ENCODE measurements at regions not wholly inside any gene's neighbourhood (a gene's known extent, or its start where the extent isn't known, plus 50 kb on each side); places are given as distances from the start of the nearest gene placed in this dataset.

DNA sequence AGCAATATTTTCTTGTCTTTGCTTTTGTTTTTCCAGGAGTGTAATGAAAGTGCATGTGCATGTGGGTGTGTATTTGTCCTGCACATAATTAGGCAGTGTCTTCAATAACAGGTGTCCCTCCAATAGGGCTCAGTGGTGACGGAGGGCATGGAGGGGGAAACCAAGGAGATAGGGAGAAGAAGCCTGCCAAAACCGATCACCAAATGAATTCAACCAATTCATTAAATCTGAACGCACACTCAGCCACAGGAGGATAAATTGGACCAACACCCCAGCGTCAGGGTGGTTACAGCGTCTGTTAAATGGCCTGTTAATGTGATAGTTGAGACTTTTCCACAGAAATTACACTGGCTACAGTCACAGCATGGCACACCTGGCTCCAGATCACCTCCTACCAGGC, 527.6 kb downstream of the CD83 start:
- no peak overlapping the region for H3K4me3 Mint-ChIP-seq
- no peak for ATAC-seq
- no peaks in the 10 kb centered on the region for H3K27me3 Mint-ChIP-seq
- H3K9me3 Mint-ChIP-seq, result peaks cover 6 to 8% of the 10 kb centered on the region in 2 donors
- no peak overlapping the region for H3K27ac Mint-ChIP-seq
- H3K4me1 Mint-ChIP-seq, result peaks cover 6% of the 10 kb centered on the region
- no peak for DNase-seq

DNA sequence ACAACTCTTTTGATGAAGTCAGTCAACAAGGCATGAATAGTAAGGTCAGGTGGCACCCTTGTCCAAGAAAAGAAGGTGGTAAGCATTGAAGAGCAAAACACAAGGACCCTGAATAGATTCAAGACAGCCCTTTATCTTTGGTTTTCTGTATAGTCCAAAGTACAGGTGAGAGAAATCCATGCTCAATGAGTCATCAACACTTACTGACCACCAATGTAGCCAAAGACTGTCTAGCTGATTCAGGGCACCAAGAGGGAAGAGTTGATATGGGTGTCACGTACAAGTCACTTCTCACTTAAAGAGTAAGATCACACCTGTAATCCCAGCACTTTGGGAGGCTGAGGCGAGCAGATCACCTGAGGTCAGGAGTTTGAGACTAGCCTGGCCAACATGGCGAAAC, 528.3 kb downstream of the CD83 start:
- Mint-ChIP-seq H3K27ac (no peak overlapping the region), H3K4me1 (no peaks in the 10 kb centered on the region), H3K27me3 (no peaks in the 10 kb centered on the region), H3K9me3 (peaks cover 6 to 8% of the 10 kb centered on the region in 2 donors), H3K4me3 (no peak overlapping the region)
- DNase-seq (no peak), ATAC-seq (no peak)

DNA sequence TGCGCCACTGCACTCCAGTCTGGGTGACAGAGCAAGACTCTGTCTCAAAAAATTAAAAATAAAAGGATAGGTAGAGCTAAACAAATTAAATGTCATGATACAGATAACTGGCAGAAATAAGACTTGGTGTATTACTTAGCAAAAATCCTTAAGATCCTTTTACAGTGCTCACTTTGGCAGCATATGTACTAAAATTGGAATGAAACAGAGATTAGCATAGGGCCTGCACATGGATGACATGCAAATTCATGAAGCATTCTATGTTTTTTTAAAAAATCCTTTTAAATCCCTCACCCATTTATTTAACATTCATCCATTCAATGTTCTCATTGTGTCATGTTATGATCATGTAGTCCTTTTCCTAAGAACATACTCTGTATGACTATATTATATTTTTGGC, 528.8 kb downstream of the CD83 start:
- H3K27ac Mint-ChIP-seq, result no peak overlapping the region
- H3K4me3 Mint-ChIP-seq, result no peak overlapping the region
- no peak for DNase-seq
- peaks cover 6 to 8% of the 10 kb centered on the region in 2 donors for H3K9me3 Mint-ChIP-seq
- ATAC-seq, result no peak
- H3K27me3 Mint-ChIP-seq, result no peaks in the 10 kb centered on the region
- peaks cover 3% of the 10 kb centered on the region for H3K4me1 Mint-ChIP-seq

DNA sequence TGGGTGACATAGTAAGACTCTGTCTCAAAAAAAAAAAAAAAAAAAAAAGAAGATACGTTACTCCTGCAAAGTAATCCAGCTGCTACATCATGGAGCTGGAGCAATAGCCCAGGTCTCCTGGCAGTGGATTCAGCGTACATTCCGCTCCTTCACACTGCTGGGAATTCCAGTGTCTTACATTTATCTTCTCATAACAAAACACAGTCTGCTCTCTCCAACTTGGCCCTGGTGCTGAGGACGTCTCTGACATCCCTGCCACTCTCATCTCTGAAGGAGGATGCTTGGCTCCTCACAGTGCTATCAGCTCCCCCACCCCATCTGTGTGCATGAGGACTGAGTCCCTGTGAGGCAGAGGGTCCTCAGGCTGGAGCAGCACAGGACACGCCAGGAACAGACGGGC, 529.8 kb downstream of the CD83 start:
- ATAC-seq, result no peak
- no peak overlapping the region for H3K4me3 Mint-ChIP-seq
- H3K27ac Mint-ChIP-seq, result no peak overlapping the region
- DNase-seq, result no peak
- H3K9me3 Mint-ChIP-seq, result peaks cover 6 to 8% of the 10 kb centered on the region in 2 donors
- H3K4me1 Mint-ChIP-seq, result peaks cover 10% of the 10 kb centered on the region
- no peaks in the 10 kb centered on the region for H3K27me3 Mint-ChIP-seq

DNA sequence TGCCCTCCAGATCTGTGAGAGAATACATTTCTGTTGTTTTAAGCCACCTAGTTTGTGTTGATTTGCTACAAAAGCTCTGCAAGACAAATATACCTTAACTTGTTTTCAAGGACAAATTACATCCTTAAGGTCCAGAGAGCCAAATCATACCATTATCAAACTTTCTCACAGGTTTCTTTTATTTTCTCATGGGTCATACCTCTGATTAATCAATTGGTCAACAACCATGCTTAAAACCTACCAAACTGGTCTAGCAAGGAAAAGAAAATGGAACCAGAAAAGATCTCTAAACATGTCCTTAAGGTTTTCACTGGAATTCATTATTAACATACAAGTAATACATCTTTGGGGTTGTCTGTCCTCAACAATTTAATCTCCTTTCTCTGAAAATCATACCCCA, 535.0 kb downstream of the CD83 start:
- peaks cover 28% of the 10 kb centered on the region for H3K4me1 Mint-ChIP-seq
- no peak overlapping the region for H3K4me3 Mint-ChIP-seq
- ATAC-seq (no peak), DNase-seq (no peak)
- H3K9me3 Mint-ChIP-seq, result peaks cover 8 to 13% of the 10 kb centered on the region in 2 donors
- H3K27me3 Mint-ChIP-seq, result no peaks in the 10 kb centered on the region
- H3K27ac Mint-ChIP-seq, result no peak overlapping the region

DNA sequence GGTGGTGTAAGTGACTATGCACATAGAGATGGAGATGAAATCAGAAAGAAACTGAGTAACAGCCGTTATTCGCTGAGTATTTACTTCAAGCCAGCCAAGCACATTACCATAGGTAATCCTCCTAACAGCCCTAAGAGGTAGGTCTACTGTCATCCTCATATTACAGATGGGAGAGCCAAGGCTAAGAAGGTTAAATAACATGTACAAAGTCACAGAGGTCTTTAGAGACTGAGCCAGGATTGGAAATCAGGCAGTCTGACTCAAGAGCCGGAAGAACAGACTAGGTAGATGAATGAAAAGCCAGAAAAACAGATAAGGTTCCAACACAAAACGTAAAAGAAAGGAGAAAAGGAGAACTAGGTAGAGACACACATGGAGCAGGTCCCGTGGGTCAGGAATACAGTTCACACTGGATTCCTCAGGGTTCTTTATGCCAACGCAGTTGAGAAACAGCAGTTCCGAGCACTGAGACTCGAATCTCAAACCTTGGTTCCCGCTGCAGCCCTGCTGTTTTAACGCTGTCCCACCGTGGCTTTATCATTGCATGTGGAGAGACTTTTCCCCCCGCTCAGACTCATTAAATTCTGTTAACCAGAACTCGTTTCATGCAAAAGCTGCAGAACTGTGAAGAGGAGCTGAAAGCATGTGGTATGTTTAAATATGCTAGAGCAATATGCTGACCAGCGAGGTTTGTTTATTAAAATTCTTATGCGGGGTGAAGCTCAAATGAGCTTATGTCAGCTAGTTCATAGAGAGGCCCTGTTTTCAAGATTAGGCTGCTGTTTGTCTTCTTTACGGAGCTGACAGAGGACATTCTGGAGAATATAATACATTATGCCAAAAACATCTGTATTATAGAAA, 537.9 kb downstream of the CD83 start:
- peaks cover 39% of the 10 kb centered on the region for H3K4me1 Mint-ChIP-seq
- H3K27me3 Mint-ChIP-seq, result no peaks in the 10 kb centered on the region
- no peak overlapping the region for H3K27ac Mint-ChIP-seq
- ATAC-seq (no peak), DNase-seq (no peak)
- H3K9me3 Mint-ChIP-seq, result peaks cover 0 to 8% of the 10 kb centered on the region in 2 donors
- no peak overlapping the region for H3K4me3 Mint-ChIP-seq

DNA sequence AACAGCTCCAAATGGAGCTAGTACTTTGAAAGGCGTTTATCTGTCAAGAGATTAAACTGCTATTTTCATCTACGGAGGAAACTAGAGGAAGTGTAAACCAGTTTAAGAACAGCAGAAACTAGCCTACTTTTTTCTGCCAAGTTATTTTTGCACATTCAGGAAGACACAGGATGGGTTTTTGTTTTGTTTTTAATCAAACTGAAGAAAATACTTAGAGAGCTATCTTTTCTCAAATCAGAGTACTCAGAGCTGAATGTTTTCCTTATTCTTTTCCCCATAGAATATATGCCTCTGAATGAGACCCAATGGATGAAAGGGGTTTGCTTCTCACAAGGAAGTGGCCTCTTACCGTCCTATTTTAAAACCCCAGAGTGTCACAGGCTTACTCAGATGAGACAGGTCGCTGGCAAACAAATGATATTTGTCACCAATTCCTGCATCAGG, 538.5 kb downstream of the CD83 start:
- Mint-ChIP-seq H3K27me3 (no peaks in the 10 kb centered on the region), H3K27ac (no peak overlapping the region), H3K4me1 (peaks cover 39% of the 10 kb centered on the region), H3K9me3 (peaks cover 0 to 8% of the 10 kb centered on the region in 2 donors), H3K4me3 (no peak overlapping the region)
- no peak for DNase-seq
- ATAC-seq, result peak; percentile 67

DNA sequence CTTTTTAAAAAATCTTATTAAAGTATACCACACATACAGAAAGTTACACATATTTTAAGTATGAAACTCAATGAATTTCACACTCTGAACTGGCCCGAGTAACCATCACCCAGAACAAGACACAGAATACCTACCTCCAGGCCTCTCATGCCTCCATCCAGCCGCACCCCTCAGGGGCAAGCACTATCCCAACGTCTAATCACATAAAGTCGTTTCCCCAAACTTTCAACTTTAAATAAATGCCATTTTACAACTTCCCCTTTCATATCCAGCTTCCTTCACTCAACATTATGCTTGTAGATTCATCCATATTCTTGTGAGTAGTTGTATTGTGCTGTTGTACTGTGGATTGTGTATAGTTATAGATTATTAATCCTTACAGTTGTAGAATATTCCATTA, 539.1 kb downstream of the CD83 start:
- no peaks in the 10 kb centered on the region for H3K27me3 Mint-ChIP-seq
- H3K4me3 Mint-ChIP-seq, result no peak overlapping the region
- H3K27ac Mint-ChIP-seq, result no peak overlapping the region
- H3K4me1 Mint-ChIP-seq, result peaks cover 34% of the 10 kb centered on the region
- ATAC-seq (no peak), DNase-seq (no peak)
- peaks cover 0 to 8% of the 10 kb centered on the region in 2 donors for H3K9me3 Mint-ChIP-seq

DNA sequence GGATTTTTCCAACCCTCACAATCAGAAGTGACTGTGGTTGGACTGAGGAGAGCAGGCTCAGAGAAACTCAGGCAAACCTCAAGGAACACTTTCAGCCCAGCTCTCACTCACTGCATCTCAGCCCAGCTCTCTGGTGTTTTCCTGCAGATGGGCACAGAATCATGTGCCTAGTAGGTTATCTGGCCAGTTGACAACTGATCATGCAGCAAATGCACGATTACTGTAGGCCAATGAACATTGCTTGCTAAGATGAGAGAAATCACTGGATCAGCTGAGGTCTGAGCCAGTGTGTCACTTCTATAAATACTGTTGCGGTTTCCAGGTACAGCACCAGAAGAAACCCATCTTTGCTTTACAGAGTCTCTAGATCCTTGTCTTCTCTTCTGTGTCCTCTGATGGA, 540.5 kb downstream of the CD83 start:
- Mint-ChIP-seq H3K4me3 (no peak overlapping the region), H3K9me3 (peaks cover 0 to 8% of the 10 kb centered on the region in 2 donors), H3K27me3 (no peaks in the 10 kb centered on the region), H3K27ac (no peak overlapping the region), H3K4me1 (peaks cover 29% of the 10 kb centered on the region)
- ATAC-seq (no peak), DNase-seq (no peak)

DNA sequence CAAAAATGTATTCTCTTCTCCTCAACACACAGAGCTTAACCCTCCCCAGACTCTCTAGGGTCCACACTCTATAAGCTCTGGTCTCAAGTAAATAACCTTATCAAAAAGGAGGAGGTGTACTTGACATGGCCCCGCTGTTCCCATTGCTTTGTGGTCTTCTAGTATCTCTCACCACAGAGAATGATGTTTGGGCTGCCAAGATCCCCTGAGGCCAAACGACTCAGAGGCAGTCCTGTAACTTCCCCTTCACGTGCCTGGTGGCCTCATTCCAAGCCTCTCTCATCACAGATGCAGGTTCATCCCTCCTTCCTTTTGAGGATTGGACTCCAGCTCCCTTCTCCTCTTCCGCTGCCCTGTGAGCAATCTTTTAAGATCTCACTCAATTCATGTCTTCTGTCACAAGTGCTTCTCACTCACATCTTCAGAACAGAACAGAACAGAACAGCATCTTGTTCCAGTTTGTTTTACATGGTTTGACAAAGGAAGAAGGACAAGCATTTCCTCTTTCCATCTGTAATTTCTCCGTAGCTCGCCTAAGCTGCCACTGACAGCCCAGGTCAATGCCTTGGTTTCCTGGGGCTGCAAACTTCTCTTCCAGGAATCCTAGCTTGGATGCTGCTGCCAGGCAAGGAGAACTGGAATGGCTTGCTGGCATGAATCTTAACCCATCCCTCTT, 541.5 kb downstream of the CD83 start:
- no peaks in the 10 kb centered on the region for H3K27me3 Mint-ChIP-seq
- H3K4me1 Mint-ChIP-seq, result peaks cover 34% of the 10 kb centered on the region
- DNase-seq (no peak), ATAC-seq (peak; percentile 27)
- H3K9me3 Mint-ChIP-seq, result peaks cover 0 to 8% of the 10 kb centered on the region in 2 donors
- no peak overlapping the region for H3K4me3 Mint-ChIP-seq
- no peak overlapping the region for H3K27ac Mint-ChIP-seq

DNA sequence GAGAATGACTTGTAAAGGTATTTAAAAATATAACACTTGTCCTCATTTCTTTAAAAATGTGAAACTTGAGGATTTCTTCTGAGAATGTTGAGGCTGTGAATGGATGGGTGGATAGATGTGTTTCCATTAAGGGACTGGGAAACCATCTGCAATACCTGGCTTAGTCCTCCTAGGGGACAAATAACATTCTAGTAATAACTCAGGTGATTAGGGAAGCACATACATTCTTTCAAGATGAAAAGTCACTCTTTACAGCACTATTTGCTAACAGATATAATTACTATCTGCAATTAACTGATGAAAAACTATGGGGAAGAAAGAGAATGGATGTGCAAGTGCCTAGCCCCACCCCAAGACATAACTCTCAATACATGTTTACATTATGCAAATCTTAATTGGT, 542.3 kb downstream of the CD83 start:
- peaks cover 42% of the 10 kb centered on the region for H3K4me1 Mint-ChIP-seq
- no peak overlapping the region for H3K27ac Mint-ChIP-seq

DNA sequence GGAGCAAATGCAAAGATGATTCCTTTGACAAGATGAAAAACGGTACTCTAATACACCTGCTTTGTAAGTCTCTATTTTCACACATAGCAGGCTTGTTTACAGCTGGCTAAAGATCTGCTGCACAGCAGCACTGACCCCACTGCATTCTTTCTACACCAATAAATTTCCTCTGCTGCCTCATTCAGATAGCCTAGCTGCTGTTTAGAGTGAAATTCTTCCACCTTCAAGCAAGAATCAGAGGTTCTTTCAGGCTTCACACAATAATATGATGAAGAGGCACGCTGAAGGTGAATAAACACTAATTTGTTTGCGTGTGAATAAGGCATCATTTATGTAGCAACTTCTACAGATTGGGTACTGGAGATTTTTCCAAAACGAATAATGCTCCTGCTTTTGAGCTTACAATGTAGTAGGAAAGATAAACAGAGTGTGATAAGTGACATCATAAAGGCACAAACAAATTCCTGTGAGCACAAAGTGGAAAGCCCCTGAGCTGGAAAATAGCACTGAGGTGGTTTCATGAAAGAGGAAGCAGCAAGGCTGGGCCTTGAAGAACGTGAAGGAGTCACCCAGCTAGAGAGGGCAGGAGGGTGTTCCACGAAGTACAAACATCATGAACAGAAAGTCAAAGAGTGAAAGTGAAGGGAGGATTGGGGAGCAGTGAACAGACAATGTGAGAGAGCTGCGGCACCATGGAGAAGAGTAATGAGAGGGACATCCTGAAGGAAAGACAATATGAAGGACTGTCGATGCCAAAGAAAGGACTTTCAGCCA, 543.4 kb downstream of the CD83 start:
- peak in 1 of 2 donors; percentile 16 for DNase-seq
- peaks cover 0 to 4% of the 10 kb centered on the region in 2 donors for H3K9me3 Mint-ChIP-seq

More for the DNA sequence above, 542.3 kb downstream of the CD83 start:
- Mint-ChIP-seq H3K27me3 (no peaks in the 10 kb centered on the region), H3K9me3 (peaks cover 0 to 5% of the 10 kb centered on the region in 2 donors), H3K4me3 (no peak overlapping the region)
- ATAC-seq (no peak), DNase-seq (no peak)

DNA sequence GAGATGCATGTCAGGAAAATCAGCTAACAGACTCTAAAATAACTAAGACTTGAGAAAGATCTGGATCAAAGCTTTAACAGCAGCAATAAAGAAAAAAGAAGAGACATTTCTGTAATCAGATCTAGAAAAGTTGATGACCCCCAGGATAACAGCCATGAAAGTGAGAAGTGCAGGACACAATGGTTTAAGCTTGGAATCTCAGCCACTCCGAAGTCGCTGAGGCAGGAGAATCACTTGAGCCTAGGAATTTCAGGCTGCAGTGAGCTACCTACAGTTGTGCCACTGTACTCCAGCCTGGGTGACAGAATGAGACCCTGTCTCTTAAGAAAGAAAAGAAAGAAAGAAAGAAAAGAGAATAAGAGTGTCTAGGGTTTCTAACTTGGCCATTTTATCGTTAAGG, 544.1 kb downstream of the CD83 start:
- Mint-ChIP-seq H3K4me1 (peaks cover 41% of the 10 kb centered on the region), H3K9me3 (peaks cover 0 to 4% of the 10 kb centered on the region in 2 donors), H3K4me3 (no peak overlapping the region), H3K27ac (no peak overlapping the region), H3K27me3 (no peaks in the 10 kb centered on the region)
- DNase-seq (no peak), ATAC-seq (no peak)

More for the DNA sequence above, 543.4 kb downstream of the CD83 start:
- no peak overlapping the region for H3K4me3 Mint-ChIP-seq
- no peak overlapping the region for H3K27ac Mint-ChIP-seq
- no peaks in the 10 kb centered on the region for H3K27me3 Mint-ChIP-seq
- peak; percentile 60 for ATAC-seq
- peaks cover 44% of the 10 kb centered on the region for H3K4me1 Mint-ChIP-seq

DNA sequence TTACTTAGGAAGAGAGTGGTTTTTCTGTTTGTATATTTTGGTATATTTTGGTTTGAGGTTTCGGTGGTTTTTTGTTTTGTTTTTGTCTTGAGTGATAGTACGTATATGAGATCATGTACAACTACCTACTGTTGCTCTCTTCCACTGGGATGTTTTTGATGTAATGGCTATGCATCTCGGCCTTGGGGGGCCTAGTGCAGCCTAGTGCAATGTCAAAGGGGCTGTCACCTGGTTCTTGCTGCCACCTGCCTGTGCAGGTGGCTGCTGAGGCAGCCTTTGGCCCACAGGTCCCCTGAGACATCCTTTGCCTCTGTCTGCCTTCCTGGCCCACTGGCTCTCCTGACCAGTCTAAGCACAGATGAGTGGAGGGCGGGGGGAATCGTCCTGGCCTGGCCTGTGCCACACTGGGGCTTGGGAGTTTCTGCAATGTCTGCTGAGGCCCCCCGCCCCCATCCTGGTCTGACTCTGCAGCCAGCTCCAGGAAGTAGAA, 546.6 kb downstream of the CD83 start:
- peak overlapping the region; percentile 43 to 53 for H3K4me3 Mint-ChIP-seq
- H3K9me3 Mint-ChIP-seq, result no peaks in the 10 kb centered on the region
- peak; percentile 78 for ATAC-seq
- DNase-seq, result peak; percentile 8 to 13
- peak overlapping the region; percentile 72 to 84 for H3K27ac Mint-ChIP-seq
- H3K27me3 Mint-ChIP-seq, result no peaks in the 10 kb centered on the region
- peaks cover 31% of the 10 kb centered on the region for H3K4me1 Mint-ChIP-seq

DNA sequence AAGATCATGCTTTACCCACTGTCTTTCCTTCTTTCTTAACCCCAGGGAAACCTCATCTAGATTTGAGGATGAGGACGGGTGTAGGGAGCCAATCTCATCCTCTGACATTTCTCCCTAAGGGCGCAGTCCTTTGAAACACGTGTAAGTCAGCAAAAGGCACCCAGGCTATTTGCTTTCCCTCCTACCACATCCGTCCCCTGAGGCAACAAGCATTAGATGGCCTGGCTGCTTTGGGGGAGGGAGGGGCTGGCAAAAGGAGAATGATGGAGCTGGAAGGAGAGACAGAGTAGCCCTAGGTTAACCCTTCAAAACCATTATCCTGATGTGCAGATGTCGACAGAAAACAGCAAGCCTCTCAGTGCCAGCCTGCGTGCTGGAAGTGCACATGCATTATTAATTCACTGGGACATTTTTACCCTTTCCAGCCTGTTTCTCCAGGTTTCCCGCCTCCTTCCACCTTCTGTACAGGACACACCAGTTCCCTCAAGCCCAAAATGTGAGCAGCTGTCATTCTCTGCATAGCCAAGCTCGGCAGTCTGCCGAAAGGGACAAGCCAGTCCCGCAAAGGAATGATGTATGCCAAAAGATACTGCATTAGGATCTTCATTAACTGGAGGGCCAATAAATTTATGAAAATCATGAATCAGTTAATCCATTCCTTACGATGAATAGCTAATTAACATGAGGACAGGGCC, 547.2 kb downstream of the CD83 start:
- Mint-ChIP-seq H3K27me3 (no peaks in the 10 kb centered on the region), H3K4me1 (peaks cover 26% of the 10 kb centered on the region), H3K9me3 (no peaks in the 10 kb centered on the region), H3K4me3 (peak overlapping the region; percentile 43 to 53), H3K27ac (peak overlapping the region; percentile 72 to 84)
- DNase-seq, result no peak
- peak; percentile 2 for ATAC-seq

Data from stimulated activated naive CD8-positive, alpha-beta T cell treated with anti-CD3 and anti-CD28 coated beads, Interleukin-15, amount 100 ng/mL, for 72 hours (primary cell).